ENCODE measurements at regions not wholly inside any gene's neighbourhood (a gene's known extent, or its start where the extent isn't known, plus 50 kb on each side); places are given as distances from the start of the nearest gene placed in this dataset.
"Not testable (repeated sequence)": the region's sequence is repeated elsewhere in the genome, so short reads cannot be mapped to it uniquely, and the experiment has no call there.

DNA sequence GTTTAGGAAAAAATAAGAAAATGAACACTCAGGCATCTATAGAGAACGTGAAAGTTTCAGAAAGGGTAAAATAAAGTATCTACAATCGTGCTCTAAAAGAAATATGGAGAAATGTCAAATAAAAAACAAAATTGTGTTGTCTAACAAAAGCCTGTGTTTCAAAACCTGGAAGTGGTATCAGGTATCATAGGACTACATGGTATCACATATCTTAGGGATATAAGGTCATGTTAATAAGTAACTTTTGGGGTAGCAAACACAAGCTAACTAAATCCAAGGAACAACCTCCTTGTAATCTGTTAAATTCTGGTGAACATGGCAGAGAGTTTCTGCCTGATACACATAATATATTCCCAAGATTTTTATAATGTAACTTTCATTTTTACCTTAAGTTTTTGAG lies 1597.7 kb downstream of the NLGN4Y start:
- no peaks in the 10 kb centered on the region for H3K4me1 Mint-ChIP-seq
- no peaks in the 10 kb centered on the region for H3K36me3 Mint-ChIP-seq (ENCODE audit: low read depth)
- DNase-seq (no peak), ATAC-seq (no peak)
- ChIA-PET POLR2A (no interaction called here), CTCF (no interaction called here)
- intact Hi-C loops (cut with DNase I, micrococcal nuclease) = no loop called here
- no peaks in the 10 kb centered on the region for H3K9me3 Mint-ChIP-seq (ENCODE audit: low read depth)
- H3K27me3 Mint-ChIP-seq = no peaks in the 10 kb centered on the region
- H3K4me3 Mint-ChIP-seq = no peak overlapping the region
- H3K27ac Mint-ChIP-seq = no peak overlapping the region

DNA sequence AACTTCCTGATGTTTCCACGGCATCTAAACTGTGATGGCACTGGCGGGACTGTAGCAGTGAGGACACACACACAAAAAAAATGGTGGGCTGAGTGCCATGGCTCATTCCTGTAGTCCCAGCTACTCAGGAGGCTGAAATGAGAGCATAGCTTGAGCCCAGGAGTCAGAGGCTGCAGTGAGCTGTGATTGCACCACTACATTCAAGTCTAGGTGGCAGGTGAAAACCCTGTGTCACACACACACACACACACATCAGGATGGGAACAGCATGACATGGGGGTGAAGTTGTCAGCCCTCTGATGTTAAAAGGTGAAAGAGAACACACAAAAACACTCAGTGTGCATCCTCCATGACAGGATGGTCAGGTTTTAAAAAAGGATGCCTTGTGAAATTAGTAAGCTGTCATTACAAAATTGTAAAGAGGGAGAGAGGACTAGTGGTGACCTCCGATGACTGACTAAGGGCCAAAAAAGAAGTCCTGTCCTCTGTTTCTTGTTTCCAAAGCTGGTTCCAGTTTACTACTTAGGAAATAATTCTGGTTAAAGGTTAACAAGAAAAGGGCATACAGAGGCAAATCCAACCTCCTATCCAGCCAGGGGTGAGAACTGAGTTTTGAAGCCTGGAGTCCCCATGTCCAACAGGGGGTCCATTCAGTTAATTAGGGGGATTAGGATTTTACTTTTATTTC lies 1600.4 kb downstream of the NLGN4Y start:
- no peak overlapping the region for H3K27ac Mint-ChIP-seq
- H3K36me3 Mint-ChIP-seq (ENCODE audit: low read depth) = no peaks in the 10 kb centered on the region
- no peak overlapping the region for H3K4me3 Mint-ChIP-seq
- no peaks in the 10 kb centered on the region for H3K9me3 Mint-ChIP-seq (ENCODE audit: low read depth)
- H3K27me3 Mint-ChIP-seq = no peaks in the 10 kb centered on the region
- ATAC-seq (no peak), DNase-seq (no peak)
- no peaks in the 10 kb centered on the region for H3K4me1 Mint-ChIP-seq
- ChIA-PET CTCF (no interaction called here), POLR2A (no interaction called here)
- intact Hi-C loops (cut with DNase I, micrococcal nuclease) = no loop called here

DNA sequence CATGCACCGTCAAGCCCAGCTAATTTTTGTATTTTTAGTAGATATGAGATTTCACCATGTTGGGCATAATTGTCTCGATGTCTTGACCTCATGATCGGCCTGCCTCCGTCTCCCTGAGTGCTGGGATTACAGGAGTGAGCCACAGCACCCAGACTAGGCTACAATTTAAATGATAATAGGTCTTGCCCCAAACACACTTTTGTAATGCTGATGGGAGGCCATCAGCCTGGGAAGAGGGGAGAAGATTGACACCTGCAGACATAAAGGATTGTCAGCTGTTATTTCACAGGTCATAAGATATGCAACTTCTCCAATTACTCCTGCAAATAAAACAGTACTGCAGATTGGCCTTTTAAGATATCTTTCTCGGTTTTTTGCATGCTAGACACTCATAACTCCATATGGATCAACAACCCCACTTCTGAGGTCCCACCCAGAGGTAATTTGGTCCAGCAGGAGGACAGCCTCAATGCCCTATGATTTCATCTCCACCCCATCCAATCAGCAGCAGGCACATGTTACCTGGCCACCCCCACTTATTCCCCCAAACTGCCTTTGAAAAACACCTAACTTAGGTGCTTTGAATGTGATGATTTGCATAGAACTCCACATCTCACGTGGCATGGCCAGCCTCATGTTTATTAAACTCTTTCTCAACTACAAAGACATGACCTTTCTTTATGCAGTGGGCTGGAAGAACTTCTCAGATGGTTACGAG lies 1612.4 kb downstream of the NLGN4Y start:
- ChIA-PET POLR2A (no interaction called here), CTCF (no interaction called here)
- no peaks in the 10 kb centered on the region for H3K36me3 Mint-ChIP-seq (ENCODE audit: low read depth)
- DNase-seq (no peak), ATAC-seq (no peak)
- no peak overlapping the region for H3K27ac Mint-ChIP-seq
- no peaks in the 10 kb centered on the region for H3K27me3 Mint-ChIP-seq
- no peaks in the 10 kb centered on the region for H3K4me1 Mint-ChIP-seq
- intact Hi-C loops (cut with DNase I, micrococcal nuclease) = no loop called here
- H3K9me3 Mint-ChIP-seq (ENCODE audit: low read depth) = no peaks in the 10 kb centered on the region
- no peak overlapping the region for H3K4me3 Mint-ChIP-seq

DNA sequence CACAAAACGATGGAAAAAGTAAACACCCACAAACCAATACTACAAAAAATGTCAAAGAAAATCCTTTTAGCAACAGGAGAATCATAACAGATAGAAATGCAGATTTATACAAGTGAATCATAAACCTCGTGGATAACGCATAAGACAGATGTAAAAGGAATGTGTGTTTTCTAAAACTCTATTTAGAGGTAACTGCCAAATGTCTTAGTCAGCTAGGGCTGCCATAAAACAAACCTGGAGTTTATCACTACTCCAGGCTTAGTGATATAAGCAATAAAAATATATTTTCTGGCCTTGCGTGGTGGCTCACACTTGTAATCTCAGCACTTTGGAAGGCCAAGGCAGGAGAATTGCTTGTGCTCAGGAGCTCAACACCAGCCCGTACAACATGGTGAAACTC lies 1633.5 kb downstream of the NLGN4Y start:
- Mint-ChIP-seq H3K4me3 (no peak overlapping the region), H3K9me3 (ENCODE audit: low read depth) (no peaks in the 10 kb centered on the region), H3K27ac (no peak overlapping the region), H3K4me1 (no peaks in the 10 kb centered on the region), H3K36me3 (ENCODE audit: low read depth) (no peaks in the 10 kb centered on the region), H3K27me3 (no peaks in the 10 kb centered on the region)
- intact Hi-C loops (cut with DNase I, micrococcal nuclease) = no loop called here
- no peak for DNase-seq
- ChIA-PET CTCF (no interaction called here), POLR2A (no interaction called here)
- no peak for ATAC-seq

DNA sequence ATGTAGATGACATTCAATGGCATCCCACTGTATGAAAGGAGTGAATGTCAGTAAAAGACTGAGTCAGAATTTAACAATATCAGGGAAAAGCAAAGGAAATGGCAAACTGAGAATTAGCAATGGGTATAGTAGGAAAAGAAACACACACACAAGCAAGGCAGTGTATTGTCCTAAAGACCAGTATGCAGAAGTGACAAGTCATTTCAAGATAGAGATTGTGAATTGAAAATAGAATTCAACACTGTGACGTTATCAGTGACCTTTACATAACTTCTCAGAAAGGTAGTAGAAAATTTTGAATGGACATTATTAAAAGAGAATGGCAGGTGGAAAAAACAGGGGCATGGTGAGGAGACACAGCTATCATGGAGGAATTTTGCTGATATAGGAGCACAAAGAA lies 1651.4 kb downstream of the NLGN4Y start:
- ATAC-seq; POLR2A ChIA-PET; CTCF ChIA-PET; H3K36me3 Mint-ChIP-seq (ENCODE audit: low read depth); DNase-seq; intact Hi-C loops (cut with DNase I, micrococcal nuclease); H3K27me3 Mint-ChIP-seq; H3K27ac Mint-ChIP-seq; H3K4me3 Mint-ChIP-seq; H3K9me3 Mint-ChIP-seq (ENCODE audit: low read depth); H3K4me1 Mint-ChIP-seq: not testable (repeated sequence)

DNA sequence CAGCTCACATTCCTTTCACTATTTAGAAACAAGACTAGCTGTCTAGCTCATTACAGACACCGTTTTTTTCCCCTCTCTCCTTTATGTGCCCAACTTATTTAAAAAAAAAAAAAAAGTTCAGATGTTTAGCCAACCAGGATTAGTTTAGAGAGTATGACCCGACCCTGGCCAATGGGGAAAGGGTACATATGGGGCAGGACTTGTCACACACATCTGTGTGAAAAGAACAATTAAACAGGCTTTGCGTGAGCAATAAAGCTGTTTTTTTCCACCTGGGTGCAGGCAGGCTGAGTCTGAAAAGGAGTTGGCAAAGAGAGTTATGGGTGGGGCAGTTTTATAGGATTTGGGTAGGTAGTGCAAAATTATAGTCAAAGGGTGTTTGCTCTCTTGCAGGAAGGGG lies 1674.5 kb downstream of the CDY2B start:
- H3K9me3 Mint-ChIP-seq (ENCODE audit: low read depth); H3K4me1 Mint-ChIP-seq; H3K36me3 Mint-ChIP-seq (ENCODE audit: low read depth); CTCF ChIA-PET; ATAC-seq; POLR2A ChIA-PET; DNase-seq; intact Hi-C loops (cut with DNase I, micrococcal nuclease); H3K4me3 Mint-ChIP-seq; H3K27me3 Mint-ChIP-seq; H3K27ac Mint-ChIP-seq: not testable (repeated sequence)

DNA sequence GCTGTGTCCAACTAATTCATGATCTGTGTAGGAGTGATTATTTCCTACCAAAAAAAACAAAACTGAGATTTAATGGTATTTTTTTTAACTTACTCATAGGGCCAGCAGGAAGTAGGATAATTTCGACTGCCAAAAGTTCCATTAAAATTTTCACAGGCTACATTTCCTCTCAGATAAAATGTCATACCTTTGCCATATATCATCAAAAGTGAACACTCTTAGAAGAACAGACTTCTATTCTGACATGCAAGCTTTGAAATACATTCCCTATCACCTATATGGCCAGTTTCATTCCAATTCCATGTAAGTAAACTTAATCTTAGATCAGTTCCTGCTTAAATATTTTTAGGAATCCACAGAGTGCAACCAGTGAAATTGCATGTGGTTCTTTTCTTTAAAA lies 1636.7 kb downstream of the CDY2B start:
- H3K4me1 Mint-ChIP-seq; H3K36me3 Mint-ChIP-seq (ENCODE audit: low read depth); H3K9me3 Mint-ChIP-seq (ENCODE audit: low read depth); intact Hi-C loops (cut with DNase I, micrococcal nuclease); H3K27me3 Mint-ChIP-seq; H3K4me3 Mint-ChIP-seq; ATAC-seq; POLR2A ChIA-PET; DNase-seq; CTCF ChIA-PET; H3K27ac Mint-ChIP-seq: not testable (repeated sequence)

DNA sequence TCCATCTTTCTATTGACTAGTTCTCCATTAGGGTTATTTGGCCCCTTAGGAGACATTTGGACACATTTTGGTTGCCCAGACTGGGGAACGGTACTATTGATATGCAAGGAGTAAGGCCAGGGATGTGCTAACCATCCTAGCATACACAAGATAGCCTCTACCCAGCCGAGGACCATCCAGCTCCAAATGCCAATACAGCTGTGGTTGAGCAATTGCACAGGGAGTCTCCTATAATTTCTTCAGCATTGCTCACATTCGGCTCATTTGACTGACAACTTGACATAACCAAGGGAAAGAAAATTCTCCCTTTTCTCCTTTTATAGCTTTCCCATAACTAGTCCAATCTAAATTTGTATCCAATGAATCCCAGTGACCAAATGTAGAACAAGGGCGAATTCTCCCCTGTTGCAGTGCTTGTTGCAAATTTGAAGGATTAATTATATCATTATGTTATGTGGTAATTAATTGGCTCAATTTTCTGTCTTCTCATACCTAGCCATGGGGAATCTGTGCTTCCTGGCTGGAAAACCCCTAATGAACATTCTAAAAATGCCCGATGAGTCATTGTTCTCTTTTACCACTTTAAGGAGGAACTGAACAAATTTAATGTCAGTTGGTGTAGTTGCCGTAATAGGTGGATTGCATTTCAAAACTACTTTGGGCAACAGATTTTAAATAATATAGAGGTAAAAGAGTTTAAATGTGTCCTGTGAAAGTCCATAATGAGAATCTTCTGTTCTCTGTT lies 1625.3 kb downstream of the CDY2B start:
- intact Hi-C loops (cut with DNase I, micrococcal nuclease); H3K4me3 Mint-ChIP-seq: not testable (repeated sequence)

DNA sequence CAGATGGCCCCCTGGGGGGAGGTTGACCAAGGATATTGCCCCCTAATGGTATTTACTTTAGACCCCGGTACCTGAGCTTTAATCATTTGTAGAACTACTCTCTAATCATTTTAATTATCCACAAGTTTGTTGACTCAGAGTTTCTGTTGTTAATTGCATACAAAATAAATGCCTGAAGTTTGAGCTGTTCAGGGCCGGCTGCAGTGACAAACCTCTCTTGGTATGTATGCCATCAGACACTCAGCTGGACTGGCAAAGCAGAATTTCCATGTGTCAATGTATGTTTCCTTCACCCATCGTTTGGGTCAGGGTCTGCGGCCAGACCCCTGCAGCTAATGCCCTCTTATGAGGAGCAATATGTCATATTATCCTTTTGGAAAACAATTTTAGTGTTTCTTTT lies 1624.2 kb downstream of the CDY2B start:
- CTCF ChIA-PET = not testable (repeated sequence)

More for the DNA sequence above, 1625.3 kb downstream of the CDY2B start:
- H3K9me3 Mint-ChIP-seq (ENCODE audit: low read depth); DNase-seq; H3K27me3 Mint-ChIP-seq; H3K36me3 Mint-ChIP-seq (ENCODE audit: low read depth); H3K27ac Mint-ChIP-seq; POLR2A ChIA-PET; CTCF ChIA-PET; ATAC-seq; H3K4me1 Mint-ChIP-seq: not testable (repeated sequence)

More for the DNA sequence above, 1624.2 kb downstream of the CDY2B start:
- H3K27ac Mint-ChIP-seq; DNase-seq; POLR2A ChIA-PET; H3K4me3 Mint-ChIP-seq; H3K9me3 Mint-ChIP-seq (ENCODE audit: low read depth); ATAC-seq; H3K36me3 Mint-ChIP-seq (ENCODE audit: low read depth); intact Hi-C loops (cut with DNase I, micrococcal nuclease); H3K27me3 Mint-ChIP-seq; H3K4me1 Mint-ChIP-seq: not testable (repeated sequence)

All from activated CD4-positive, alpha-beta T cell treated with anti-CD3 and anti-CD28 coated beads for 36 hours (primary cell).